ENCODE measurements at regions not wholly inside any gene's neighbourhood (a gene's known extent, or its start where the extent isn't known, plus 50 kb on each side); places are given as distances from the start of the nearest gene placed in this dataset.

GRCh38 chr11:92101920-92102319 lies 122.7 kb upstream of the FAT3 start:
- TF ChIP-seq CTCF (IDR thresholded peaks at IDR 0.05) (no peak), EP300 (IDR thresholded peaks at IDR 0.05) (no peak), POLR2A (IDR thresholded peaks at IDR 0.05) (no peak)
